ENCODE measurements at regions not wholly inside any gene's neighbourhood (a gene's known extent, or its start where the extent isn't known, plus 50 kb on each side); places are given as distances from the start of the nearest gene placed in this dataset.

- 74 to 78% methylated on average over 3 of the region's 3 CpGs for whole genome bisulfite sequencing, 2 donors
Observed at GRCh38 chr18:73696171-73696570, 451.5 kb downstream of the FBXO15 start.

DNA sequence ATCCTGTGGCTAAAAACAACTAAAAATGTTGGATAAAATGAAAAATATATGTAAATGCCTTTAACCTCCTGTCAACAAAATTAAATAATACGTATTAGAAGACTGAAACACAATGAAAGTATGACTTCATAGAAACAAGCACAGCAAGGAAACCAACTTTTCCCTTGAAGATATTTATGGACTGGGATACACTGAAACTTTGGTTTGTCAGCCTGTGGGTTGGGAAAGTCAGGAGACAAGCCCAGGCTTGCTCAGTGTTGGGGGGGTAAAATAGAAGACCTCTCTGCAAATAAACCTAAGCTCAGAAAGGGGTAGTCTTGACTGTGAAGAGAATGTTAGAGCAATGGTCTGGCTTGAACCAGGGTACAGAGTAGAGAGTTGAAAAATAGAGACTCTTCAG lies 454.5 kb downstream of the FBXO15 start:
- intact Hi-C loops (cut with DNase I), result no loop called here
- Histone ChIP-seq H3K36me3 (no peaks in the 10 kb centered on the region), H3K9me3 (no peaks in the 10 kb centered on the region), H3K27ac (no peak overlapping the region), H3K4me1 (no peaks in the 10 kb centered on the region), H3K27me3 (no peaks in the 10 kb centered on the region), H3K4me3 (replicated peaks in 1 of 3) (no peak overlapping the region)
- no peak for DNase-seq
- 48 to 83% methylated on average over 1 of the region's 1 CpG for WGBS, 2 donors
- TF ChIP-seq, protein P1, sequence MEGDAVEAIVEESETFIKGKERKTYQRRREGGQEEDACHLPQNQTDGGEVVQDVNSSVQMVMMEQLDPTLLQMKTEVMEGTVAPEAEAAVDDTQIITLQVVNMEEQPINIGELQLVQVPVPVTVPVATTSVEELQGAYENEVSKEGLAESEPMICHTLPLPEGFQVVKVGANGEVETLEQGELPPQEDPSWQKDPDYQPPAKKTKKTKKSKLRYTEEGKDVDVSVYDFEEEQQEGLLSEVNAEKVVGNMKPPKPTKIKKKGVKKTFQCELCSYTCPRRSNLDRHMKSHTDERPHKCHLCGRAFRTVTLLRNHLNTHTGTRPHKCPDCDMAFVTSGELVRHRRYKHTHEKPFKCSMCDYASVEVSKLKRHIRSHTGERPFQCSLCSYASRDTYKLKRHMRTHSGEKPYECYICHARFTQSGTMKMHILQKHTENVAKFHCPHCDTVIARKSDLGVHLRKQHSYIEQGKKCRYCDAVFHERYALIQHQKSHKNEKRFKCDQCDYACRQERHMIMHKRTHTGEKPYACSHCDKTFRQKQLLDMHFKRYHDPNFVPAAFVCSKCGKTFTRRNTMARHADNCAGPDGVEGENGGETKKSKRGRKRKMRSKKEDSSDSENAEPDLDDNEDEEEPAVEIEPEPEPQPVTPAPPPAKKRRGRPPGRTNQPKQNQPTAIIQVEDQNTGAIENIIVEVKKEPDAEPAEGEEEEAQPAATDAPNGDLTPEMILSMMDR (IDR thresholded peaks at IDR 0.05), result no peak
- TF ChIP-seq POLR2A (IDR thresholded peaks at IDR 0.05), result no peak

More at GRCh38 chr18:73696171-73696570, 451.5 kb downstream of the FBXO15 start:
- H3K9me3 ChIP-seq, result no peaks in the 10 kb centered on the region
- no peak overlapping the region for H3K27ac ChIP-seq
- intact Hi-C loops (cut with DNase I), result no loop called here
- no peaks in the 10 kb centered on the region for H3K36me3 ChIP-seq
- H3K4me1 ChIP-seq, result no peaks in the 10 kb centered on the region
- H3K27me3 ChIP-seq, result no peaks in the 10 kb centered on the region
- DNase-seq, result no peak
- H3K4me3 ChIP-seq (replicated peaks in 1 of 3), result no peak overlapping the region
- TF ChIP-seq, protein P1 (IDR thresholded peaks at IDR 0.05), result no peak
- no peak for TF ChIP-seq POLR2A (IDR thresholded peaks at IDR 0.05)

- Histone ChIP-seq H3K4me1 (no peaks in the 10 kb centered on the region), H3K27ac (no peak overlapping the region), H3K4me3 (replicated peaks in 1 of 3) (no peak overlapping the region), H3K36me3 (no peaks in the 10 kb centered on the region), H3K9me3 (no peaks in the 10 kb centered on the region), H3K27me3 (no peaks in the 10 kb centered on the region)
- intact Hi-C loops (cut with DNase I), result no loop called here
- TF ChIP-seq, protein P1 (IDR thresholded peaks at IDR 0.05), result no peak
- TF ChIP-seq POLR2A (IDR thresholded peaks at IDR 0.05), result no peak
- no peak for DNase-seq
- WGBS, 2 donors, result 53 to 54% methylated on average over 12 of the region's 12 CpGs
Observed at GRCh38 chr18:73691624-73692023, 456.0 kb downstream of the FBXO15 start.

DNA sequence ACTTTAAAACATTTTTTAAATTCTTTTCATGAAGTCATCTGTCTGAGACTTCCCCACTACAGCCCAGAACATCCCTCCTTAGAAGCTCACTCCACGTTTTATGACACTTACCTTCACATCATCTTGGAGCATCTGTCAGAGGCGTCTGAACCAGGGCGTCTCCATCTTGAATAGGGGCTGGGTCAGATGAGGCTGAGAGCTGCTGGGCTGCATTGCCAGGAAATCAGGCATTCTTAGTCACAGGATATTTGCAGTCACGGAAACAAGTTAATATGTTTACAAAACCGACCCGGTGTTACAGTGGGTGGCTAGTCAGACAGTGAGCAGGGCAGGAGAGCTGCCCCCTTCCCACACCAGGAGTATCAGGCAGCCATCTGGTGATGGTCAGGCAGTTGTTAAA lies 456.5 kb downstream of the FBXO15 start:
- Histone ChIP-seq H3K27me3 (no peaks in the 10 kb centered on the region), H3K9me3 (no peaks in the 10 kb centered on the region), H3K4me1 (no peaks in the 10 kb centered on the region), H3K4me3 (replicated peaks in 1 of 3) (no peak overlapping the region), H3K27ac (no peak overlapping the region), H3K36me3 (no peaks in the 10 kb centered on the region)
- DNase-seq, result no peak
- intact Hi-C loops (cut with DNase I), result no loop called here
- WGBS, 2 donors, result 67 to 68% methylated on average over 6 of the region's 6 CpGs
- TF ChIP-seq, protein P1 (IDR thresholded peaks at IDR 0.05), result no peak
- no peak for TF ChIP-seq POLR2A (IDR thresholded peaks at IDR 0.05)

GRCh38 chr18:73690222-73690621 lies 457.4 kb downstream of the FBXO15 start:
- Histone ChIP-seq H3K36me3 (no peaks in the 10 kb centered on the region), H3K4me3 (replicated peaks in 1 of 3) (no peak overlapping the region), H3K4me1 (no peaks in the 10 kb centered on the region), H3K27me3 (no peaks in the 10 kb centered on the region), H3K27ac (no peak overlapping the region), H3K9me3 (no peaks in the 10 kb centered on the region)
- intact Hi-C loops (cut with DNase I), result no loop called here
- 42 to 45% methylated on average over 3 of the region's 3 CpGs for WGBS, 2 donors
- no peak for DNase-seq
- TF ChIP-seq, protein P1 (IDR thresholded peaks at IDR 0.05), result no peak
- no peak for TF ChIP-seq POLR2A (IDR thresholded peaks at IDR 0.05)

Data from thyroid gland (tissue), 4 donors.